DMS 273 (cell line): ENCODE measurements at regions not wholly inside any gene's neighbourhood (a gene's known extent, or its start where the extent isn't known, plus 50 kb on each side); places are given as distances from the start of the nearest gene placed in this dataset.

Experiments
- DNase-seq: peaks from one replicate; lab custom pipeline; 2025; ENCODE audit not compliant: unreplicated experiment; lab: John Stamatoyannopoulos, UW

- no peak for DNase-seq
Observed at GRCh38 chr13:89920461-89920860, 1427.0 kb upstream of the MIR17HG start.

DNA sequence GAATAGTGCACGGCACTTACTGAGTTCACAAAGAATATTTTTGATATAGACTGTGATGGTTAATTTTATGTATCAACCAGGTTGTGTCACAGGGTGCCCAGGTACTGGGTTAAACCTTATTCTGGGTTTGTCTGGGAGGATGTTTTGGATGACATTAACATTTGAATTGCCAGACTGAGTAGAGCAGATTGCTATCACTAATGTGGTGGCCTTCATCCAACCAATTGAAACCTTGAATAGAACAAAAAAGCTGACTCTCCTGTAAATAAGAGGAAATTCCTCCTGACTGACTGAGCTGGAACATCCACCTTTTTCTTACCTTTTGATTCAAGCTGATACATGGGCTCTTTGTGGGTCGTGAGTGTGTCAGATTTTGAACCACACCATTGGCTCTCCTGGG lies 1424.4 kb upstream of the MIR17HG start:
- no peak for DNase-seq

GRCh38 chr13:89923736-89924135 lies 1423.8 kb upstream of the MIR17HG start:
- no peak for DNase-seq

DNA sequence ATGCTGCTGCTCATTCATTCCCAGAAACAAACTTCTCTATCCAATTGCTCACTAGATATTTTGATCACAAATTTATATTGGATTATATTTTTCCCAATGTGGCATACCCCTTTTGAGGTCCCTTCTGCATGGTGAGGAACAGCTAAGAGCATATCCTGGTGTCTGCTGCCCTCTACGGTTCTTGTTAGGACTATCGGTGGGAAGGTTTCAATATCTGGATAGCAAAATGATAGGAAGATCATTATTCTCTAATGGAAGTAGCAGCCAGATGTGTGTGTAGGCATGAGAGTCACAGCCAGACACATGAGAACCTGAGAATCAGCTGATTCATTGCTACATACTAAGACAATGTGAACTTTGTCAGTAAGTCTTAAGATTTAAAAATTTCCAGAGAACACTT lies 1422.4 kb upstream of the MIR17HG start:
- DNase-seq = peak; percentile 19

GRCh38 chr13:89930861-89931260 lies 1416.6 kb upstream of the MIR17HG start:
- no peak for DNase-seq

DNA sequence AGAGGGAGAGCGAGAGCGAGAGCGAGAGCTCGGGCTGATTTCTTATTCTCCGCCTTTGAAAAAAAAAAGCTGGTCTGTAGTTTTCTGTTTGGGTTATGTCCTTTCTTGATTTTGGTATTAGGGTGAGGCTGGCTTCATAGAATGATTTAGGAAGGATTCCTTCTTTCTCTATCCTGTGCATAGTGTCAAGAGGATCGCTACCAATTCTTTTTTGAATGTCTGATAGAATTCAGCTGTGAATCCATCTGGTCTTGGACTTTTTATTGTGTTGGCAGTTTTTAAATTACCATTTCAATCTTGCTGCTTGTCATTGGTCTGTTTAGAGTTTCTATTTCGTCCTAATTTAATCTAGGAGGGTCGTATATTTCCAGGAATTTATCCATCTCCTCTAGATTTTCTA lies 1414.6 kb upstream of the MIR17HG start:
- no peak for DNase-seq

DNA sequence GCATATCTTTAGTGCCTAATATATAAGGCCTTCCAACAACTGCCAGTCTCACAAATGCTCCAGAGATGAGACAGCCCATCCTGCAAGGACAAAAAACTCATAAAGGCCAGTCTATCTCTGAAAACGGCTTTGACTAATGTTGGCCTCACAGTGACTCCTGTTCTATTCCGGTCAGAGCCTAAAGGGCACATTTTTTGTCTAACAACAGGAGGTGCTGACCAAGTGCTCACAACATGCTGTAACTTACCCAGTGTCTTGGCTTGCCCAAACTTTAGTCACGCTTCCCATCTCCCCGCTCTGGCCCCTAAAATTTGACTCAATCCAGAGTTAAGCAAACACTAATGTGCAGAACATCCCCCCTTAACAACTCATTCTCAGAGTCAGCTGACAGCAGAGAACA lies 1411.2 kb upstream of the MIR17HG start:
- DNase-seq = no peak

- DNase-seq = no peak
Observed at GRCh38 chr13:89937420-89937819, 1410.1 kb upstream of the MIR17HG start.

DNA sequence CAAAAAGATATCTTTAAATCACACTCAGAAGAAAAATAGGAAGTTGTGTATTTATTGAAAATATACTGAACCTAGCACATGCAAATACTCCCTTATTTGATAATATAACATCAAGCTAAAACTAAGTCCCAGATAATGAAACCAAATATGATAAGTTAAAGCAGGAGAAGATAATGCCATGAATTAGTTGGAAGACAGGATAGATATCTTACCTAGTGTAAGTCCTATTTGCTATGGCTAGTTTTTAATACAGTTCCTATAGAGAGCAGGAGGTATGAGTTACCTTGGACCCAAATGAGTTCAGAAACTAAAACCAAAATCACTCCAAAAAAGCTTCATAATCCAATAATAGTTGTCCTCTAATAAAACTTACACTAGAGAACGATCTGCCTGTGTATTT lies 1407.1 kb upstream of the MIR17HG start:
- no peak for DNase-seq

DNA sequence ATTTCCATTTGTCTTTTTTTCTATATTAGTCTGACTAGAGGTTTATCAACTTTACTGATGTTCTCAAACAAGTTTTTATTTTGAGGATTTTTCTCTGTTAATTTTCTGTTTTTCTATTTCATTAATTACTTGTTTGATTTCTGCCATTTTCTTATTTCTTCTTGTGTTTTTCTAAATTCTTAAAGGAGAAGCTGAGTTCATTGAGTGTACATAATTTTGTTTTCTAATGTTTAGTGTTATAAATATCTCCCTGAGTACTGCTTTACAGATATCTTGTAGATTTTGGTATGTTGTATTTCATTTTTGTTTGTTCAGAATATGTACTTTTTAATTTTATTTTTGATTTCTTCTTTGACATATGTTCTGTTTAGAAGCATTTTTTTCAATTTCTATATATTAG lies 1404.3 kb upstream of the MIR17HG start:
- no peak for DNase-seq

GRCh38 chr13:89950225-89950624 lies 1397.3 kb upstream of the MIR17HG start:
- DNase-seq = no peak

GRCh38 chr13:89951341-89951740 lies 1396.1 kb upstream of the MIR17HG start:
- DNase-seq = no peak

DNA sequence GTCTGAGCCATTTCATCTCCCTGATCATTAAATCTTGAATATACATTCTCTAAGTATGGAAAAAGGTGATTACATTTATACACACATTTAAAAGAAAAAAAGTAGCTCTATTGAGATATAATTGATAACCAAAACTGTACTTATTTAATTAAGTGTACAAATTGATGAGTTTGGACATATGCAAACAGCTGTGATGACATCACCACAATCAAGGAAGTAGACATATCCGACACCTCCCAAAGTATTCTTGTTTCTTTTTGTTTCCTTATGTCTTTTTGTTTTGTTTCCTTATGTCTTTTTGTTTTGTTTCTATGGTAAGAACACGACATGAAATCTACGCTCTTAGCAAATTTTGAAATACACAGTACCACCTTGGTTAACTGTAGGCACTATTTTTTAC lies 1393.9 kb upstream of the MIR17HG start:
- no peak for DNase-seq

GRCh38 chr13:89955773-89956172 lies 1391.7 kb upstream of the MIR17HG start:
- DNase-seq = no peak

- DNase-seq = no peak
Observed at GRCh38 chr13:89959074-89959473, 1388.4 kb upstream of the MIR17HG start.

- no peak for DNase-seq
Observed at GRCh38 chr13:89965252-89965651, 1382.2 kb upstream of the MIR17HG start.

- DNase-seq = no peak
Observed at GRCh38 chr13:89966524-89966923, 1381.0 kb upstream of the MIR17HG start.

GRCh38 chr13:89967701-89968100 lies 1379.8 kb upstream of the MIR17HG start:
- no peak for DNase-seq

DNA sequence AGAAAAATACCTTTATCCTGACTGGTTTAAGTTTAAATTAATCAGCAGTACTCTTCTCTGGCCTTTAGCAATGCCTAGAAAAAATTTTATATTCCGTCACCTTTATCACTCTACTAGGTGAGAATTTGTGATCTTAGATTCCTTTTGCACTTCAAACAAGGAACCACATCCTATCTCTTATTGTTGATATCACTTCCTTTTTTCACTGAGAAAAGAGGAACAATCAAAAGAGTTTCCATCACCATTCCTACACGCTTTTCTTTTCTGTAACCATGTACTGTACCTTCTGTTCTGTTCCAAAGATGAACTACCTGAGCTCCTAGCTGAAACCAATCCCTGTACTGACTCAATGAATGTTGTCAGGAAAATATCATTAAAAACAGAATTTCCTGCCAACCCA lies 1379.0 kb upstream of the MIR17HG start:
- no peak for DNase-seq

- DNase-seq = no peak
Observed at GRCh38 chr13:89970353-89970709, 1377.2 kb upstream of the MIR17HG start.

GRCh38 chr13:89977203-89977602 lies 1370.3 kb upstream of the MIR17HG start:
- DNase-seq = no peak

GRCh38 chr13:89980896-89981295 lies 1366.6 kb upstream of the MIR17HG start:
- no peak for DNase-seq

- DNase-seq = peak; percentile 0
Observed at GRCh38 chr13:89982407-89983095, 1364.9 kb upstream of the MIR17HG start.

DNA sequence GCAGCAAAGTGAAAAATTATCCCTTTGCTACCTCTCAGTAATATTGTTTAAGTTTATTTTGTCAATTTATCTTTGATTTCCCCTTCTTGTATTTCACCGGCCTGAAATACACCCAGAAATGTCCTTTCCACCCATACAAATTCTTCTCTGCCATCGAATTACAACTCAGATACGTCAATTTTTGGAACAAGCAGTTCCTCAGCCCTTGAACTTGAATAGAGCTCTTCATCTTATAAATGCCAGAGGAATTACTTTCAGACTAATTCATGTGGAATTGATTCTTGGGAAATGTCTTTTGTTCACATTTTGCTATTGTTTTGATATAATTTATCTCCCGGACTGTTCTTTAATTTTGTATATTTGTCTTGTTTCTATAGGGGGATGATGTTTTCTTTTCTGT lies 1359.3 kb upstream of the MIR17HG start:
- no peak for DNase-seq
